NCI-H510A (cell line): ENCODE measurements at regions not wholly inside any gene's neighbourhood (a gene's known extent, or its start where the extent isn't known, plus 50 kb on each side); places are given as distances from the start of the nearest gene placed in this dataset.
"Not testable (repeated sequence)": the region's sequence is repeated elsewhere in the genome, so short reads cannot be mapped to it uniquely, and the experiment has no call there.

Experiments used
- DNase-seq: peaks from one replicate; lab custom pipeline; 2025; lab: John Stamatoyannopoulos, UW

- no peak for DNase-seq
Observed at GRCh38 chr5:82754036-82754746, 323.0 kb downstream of the TMEM167A start.

GRCh38 chr5:82753374-82753773 is 323.8 kb downstream of the TMEM167A start:
- no peak for DNase-seq

DNA sequence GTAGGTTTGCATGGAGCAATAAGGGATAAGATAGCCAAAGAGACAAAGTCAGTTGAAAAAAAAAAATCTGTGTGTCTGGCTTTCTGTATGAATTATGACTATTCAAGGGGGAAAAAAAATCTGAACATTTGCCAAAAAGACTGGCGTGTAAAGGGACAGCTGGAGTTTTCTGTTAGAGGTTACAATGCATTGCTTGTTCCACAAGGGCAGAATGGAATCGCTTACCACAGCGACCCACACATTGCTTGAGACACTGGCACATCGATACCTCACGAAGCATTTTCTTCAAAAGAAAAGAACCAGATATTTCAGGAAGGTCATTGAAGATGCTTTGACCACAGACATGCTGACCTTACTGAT is 327.8 kb downstream of the TMEM167A start:
- no peak for DNase-seq

- no peak for DNase-seq
Observed at GRCh38 chr5:82748688-82749460, 328.3 kb downstream of the TMEM167A start.

GRCh38 chr5:82747986-82748385 is 329.2 kb downstream of the TMEM167A start:
- no peak for DNase-seq

GRCh38 chr5:82745016-82745415 is 332.2 kb downstream of the TMEM167A start:
- DNase-seq = no peak

GRCh38 chr5:82738681-82739269 is 338.4 kb downstream of the TMEM167A start:
- DNase-seq = no peak

DNA sequence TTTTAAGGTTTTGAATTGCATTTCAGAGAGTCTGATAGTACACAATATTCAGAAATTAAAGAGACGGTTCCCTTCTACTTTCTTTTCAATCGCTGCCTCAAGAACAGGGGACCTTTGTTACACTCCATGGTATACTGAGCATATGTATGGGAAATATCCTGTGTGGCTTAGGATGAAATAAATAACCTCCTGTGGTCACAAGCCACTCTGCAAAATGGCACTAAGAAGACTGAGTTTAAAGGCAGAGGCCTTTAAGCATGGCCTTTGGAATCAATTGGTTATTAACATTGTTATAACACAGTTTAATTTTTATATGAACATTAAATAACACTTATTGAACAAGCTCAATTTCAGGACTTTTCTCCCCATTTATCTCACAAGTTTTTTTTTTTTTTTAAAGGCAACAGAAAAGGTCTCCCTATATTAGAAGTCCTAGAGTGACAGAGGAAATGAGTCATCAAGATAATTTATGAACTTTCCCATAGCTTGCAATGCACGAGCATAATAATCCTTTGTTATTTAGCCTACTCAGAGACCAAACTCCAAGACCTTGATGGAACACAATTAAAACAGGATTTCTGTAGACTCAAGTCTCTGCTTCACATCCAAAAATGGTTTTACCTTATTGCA is 341.9 kb downstream of the TMEM167A start:
- no peak for DNase-seq

GRCh38 chr5:82734347-82734746 is 342.8 kb downstream of the TMEM167A start:
- DNase-seq = no peak

GRCh38 chr5:82730913-82731312 is 346.3 kb downstream of the TMEM167A start:
- no peak for DNase-seq

DNA sequence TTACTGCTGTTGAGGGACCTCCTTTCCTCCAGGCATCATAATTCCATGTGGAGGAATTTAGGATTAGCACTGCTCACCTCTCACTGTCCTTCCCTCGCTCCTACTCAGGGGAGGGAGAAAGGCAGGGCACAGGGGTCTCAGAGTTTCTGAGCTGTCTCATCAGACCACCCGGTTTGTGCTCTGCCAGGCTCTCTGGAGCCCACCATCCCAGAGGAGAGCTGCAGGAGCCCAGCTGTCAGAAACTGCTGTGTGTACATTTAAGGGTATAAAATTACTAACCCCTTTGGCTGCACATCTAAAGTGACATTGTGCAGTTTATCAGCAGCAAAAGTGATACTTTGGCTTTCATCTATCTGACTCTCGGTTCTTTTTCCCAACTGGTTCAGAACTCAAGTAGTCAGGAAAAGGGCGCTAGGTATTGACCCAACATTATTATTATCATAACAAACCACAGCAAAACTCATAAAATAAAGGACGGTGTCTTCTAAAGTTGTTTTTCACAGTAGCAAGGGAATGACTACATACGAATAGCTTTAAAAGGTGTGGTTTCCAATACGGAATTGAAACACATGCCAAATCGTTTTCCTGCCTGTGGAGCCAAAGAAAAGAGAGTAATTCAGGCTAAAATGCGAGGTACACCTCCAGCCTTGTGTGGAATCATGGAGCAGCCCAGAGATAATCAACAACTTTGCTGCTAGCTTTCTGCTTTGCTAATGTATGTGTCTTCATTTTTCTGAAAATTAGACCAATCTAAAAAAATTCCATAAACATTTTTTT is 348.1 kb downstream of the TMEM167A start:
- no peak for DNase-seq

DNA sequence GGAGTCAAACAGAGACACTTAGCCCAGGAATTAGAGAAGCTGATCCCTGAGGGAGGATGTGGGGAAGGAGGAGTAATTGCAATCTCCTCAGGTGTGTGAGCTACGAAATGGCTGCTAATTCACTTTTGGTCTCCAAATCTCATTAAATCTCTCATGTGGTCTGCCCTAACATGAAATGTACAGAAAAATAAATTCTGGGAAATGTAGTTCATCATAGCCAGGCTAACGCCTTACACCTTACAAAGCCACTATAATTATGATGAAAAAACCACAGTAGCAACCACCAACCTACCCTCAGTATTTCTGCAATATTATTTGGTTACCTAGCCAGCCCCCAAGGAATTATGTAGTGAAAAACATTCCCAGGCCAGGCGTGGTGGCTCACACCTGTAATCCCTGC is 354.0 kb downstream of the TMEM167A start:
- DNase-seq = no peak

GRCh38 chr5:82721087-82721410 is 356.1 kb downstream of the TMEM167A start:
- DNase-seq = no peak

DNA sequence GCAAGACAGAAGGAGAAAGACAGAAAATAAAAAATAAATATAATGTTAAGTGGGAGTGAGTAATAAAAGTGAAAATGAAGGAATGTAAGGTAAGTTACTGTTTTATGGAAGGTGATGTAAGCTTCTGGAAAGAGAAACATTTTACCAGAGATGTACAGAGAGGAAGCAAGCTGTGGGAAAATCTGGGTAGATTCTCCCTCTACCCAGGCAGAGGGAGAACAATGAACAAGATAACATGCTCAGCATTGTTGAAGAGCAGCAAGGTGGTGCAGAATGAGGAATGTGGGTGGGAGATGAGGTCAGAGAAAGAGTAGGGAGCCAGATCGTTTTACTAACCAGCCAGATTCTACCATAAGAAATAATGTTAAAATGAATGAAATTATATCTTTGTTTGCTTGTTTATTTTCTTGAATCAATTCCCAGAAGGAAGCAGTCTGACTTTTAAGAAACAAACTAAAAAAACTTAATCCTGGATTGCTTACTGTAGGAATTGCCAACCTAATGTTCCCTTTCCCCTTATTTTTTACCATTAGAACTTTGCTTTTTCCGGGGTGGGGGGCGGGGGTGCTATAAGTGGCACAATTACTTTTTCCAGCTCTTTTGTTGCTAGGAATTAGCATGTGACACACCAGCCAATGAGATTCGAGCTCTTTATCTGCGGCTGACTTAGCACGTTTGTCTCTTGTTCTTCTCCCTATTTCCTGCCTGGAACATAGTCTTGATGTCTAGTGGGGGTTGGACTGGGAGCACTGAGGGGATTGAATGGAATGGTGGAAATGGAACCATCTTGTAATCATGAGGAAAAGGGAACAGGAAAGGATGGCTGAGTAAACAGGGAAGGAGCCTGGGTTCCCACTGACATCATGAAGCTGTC is 356.7 kb downstream of the TMEM167A start:
- no peak for DNase-seq

DNA sequence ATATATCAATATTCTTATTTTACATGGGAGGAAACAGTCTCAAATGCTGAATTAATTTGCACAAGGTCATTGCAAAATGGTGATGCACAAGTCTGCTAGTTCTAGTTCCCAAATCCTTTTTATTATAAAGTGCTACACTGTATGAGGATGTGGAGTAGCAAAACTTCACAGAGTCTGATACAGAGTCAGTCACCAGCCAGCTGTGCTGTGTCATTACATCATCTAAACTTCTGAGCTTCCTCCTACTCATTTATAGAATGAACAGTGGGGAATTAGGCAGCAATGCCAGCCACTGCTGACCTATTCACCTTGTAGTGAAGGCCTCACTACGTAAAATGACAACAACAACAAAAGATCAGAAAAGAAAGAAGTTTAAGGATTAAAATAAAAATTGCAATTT is 357.8 kb downstream of the TMEM167A start:
- DNase-seq = no peak

DNA sequence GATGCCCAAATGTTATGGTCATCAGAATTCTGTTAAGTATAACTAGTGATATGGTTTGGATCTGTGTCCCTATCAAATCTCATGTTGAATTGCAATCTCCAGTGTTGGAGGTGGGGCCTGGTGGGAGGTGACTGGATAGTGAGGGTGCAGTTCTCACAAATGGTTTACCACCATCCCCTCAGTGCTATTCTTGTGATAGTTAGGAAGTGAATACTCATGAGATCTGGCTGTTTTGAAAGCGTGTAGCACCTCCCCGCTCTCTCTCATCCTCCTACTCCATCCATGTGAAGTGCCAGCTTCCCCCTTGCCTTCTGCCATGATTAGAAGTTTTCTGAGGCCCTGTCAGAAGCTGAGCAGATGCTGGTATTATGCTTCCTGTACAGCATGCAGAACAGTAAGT is 359.5 kb downstream of the TMEM167A start:
- DNase-seq = no peak

GRCh38 chr5:82714732-82715131 is 362.5 kb downstream of the TMEM167A start:
- DNase-seq = not testable (repeated sequence)

- DNase-seq = no peak
Observed at GRCh38 chr5:82713811-82714210, 363.4 kb downstream of the TMEM167A start.

GRCh38 chr5:82707741-82708140 is 369.5 kb downstream of the TMEM167A start:
- DNase-seq = no peak

DNA sequence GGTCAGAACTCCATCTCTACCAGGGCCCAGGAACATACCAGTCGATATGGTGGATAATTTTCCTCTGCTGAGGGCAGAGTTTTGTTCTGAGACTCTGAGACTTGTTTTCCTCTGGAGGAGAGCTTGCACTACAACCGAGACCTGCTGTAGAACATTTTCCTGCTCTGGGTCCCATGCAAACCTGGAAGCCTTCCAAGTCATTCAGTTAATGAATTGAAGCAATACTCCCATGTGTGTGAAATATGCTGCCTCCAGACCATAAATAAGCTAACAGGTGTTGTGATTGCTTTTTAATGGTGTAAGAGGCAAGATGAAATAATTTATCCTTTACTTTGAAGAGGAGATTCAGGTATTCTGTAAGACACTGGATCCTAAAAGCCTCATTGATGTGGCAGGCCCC is 372.8 kb downstream of the TMEM167A start:
- no peak for DNase-seq

DNA sequence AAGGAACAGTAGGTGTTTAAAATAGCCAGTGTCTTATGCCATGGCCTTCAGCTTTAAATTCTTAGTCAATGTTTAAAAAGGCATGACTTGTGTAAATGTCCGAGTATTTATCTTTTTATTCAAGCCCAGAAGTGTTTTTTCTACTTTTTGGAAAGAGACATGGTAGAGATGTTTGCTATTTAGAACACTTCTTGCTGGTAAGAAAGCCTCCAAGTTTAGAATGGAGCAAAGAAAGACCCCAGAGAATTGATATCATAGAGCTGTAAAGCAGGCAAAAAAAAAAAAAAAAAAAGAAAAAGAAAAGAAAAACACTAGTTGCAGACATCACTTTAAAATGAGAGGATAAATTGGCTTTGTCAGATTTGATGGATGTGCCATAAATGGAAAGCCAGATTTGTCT is 375.1 kb downstream of the TMEM167A start:
- no peak for DNase-seq
